ENCODE measurements at regions not wholly inside any gene's neighbourhood (a gene's known extent, or its start where the extent isn't known, plus 50 kb on each side); places are given as distances from the start of the nearest gene placed in this dataset.

- TF ChIP-seq CTCF (IDR thresholded peaks at IDR 0.05) (no peak), POLR2A (IDR thresholded peaks at IDR 0.05) (no peak), EP300 (IDR thresholded peaks at IDR 0.05) (no peak), POLR2AphosphoS5 (IDR thresholded peaks at IDR 0.05) (no peak)
Measured at GRCh38 chr17:77434136-77435114, 293.7 kb downstream of the SEC14L1 start.

All from upper lobe of left lung (tissue), 4 donors.